Erythroblast (primary cell): ENCODE measurements at regions not wholly inside any gene's neighbourhood (a gene's known extent, or its start where the extent isn't known, plus 50 kb on each side); places are given as distances from the start of the nearest gene placed in this dataset.

Source experiments
- GATA1 ChIP-seq: IDR thresholded peaks from 2 replicates; pipeline ENCODE4 v1.6.1; 2011; ENCODE audit warnings: low read depth, mild to moderate bottlenecking, control low read depth, low read length, moderate library complexity
- POLR2A ChIP-seq: IDR thresholded peaks from 2 replicates; pipeline ENCODE4 v1.6.1; 2011; ENCODE audit warnings: mild to moderate bottlenecking, low read length

DNA sequence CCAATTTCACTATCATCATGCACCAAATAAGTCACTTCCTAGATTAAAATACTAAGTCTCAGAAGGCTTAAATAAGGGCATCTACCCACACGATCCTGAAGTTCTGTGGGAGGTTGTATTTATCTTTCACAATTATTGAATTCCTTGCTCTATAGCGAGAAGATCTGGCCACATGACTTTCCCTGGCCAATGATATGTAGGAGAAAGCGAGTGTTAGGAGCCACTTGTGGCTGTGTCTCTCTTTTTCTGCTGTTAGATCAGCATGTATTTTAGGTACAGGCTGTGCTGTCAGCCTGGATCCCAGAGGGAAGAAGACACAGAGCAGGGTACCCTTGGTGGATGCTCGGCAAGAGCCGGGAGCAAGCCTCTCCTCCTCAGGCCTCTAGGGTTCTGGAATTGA is 131.3 kb upstream of the DPP6 start:
- no peak for TF ChIP-seq POLR2A
- no peak for TF ChIP-seq GATA1
